GM12891 (cell line): ENCODE measurements at regions not wholly inside any gene's neighbourhood (a gene's known extent, or its start where the extent isn't known, plus 50 kb on each side); places are given as distances from the start of the nearest gene placed in this dataset.

ENCODE experiments used
- PAX5 ChIP-seq: IDR thresholded peaks from 2 replicates; pipeline ENCODE4 v1.6.1; 2011; ENCODE audit warnings: low read length, moderate library complexity, mild to moderate bottlenecking; ENCODE audit not compliant: insufficient read depth, severe bottlenecking
- POLR2A ChIP-seq: IDR thresholded peaks from 2 replicates; pipeline ENCODE4 v1.6.1; 2011; ENCODE audit warnings: low read depth, low read length, control low read depth
- POLR2AphosphoS5 ChIP-seq: IDR thresholded peaks from 2 replicates; pipeline ENCODE4 v1.6.1; 2011; ENCODE audit warnings: low read depth, low read length, control low read depth
- POU2F2 ChIP-seq: IDR thresholded peaks from 2 replicates; pipeline ENCODE4 v1.6.1; 2011; ENCODE audit warnings: low read depth, mild to moderate bottlenecking, control low read depth, low read length, moderate library complexity
- SPI1 ChIP-seq: IDR thresholded peaks from 2 replicates; pipeline ENCODE4 v1.6.1; 2011; ENCODE audit warnings: low read depth, low read length, control low read depth
- TAF1 ChIP-seq: IDR thresholded peaks from 2 replicates; pipeline ENCODE4 v1.6.1; 2011; ENCODE audit warnings: low read depth, low read length, control low read depth

DNA sequence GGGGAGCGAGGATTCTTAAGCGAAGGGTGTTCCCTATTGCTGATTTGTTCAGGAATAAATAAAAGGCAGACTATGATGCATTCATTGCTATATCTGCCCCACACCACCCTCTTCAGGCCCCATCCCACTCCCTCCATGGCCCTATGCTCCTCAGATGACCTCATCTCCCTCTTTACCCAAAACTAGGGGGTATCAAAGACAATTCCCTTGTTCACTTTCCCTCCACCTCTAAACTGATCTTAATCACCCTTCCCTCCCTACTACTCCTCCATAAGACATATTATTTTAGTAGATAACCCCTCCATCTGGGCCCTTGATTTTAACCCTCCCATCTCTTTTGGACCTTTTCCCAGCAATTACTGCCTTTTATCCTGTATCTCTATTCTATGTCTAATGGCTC lies 434.9 kb upstream of the RUNX1 start:
- TF ChIP-seq POLR2A, result no peak
- no peak for TF ChIP-seq POLR2AphosphoS5
- no peak for TF ChIP-seq POU2F2
- no peak for TF ChIP-seq TAF1
- TF ChIP-seq SPI1, result no peak
- TF ChIP-seq PAX5, result no peak
